ENCODE measurements at regions not wholly inside any gene's neighbourhood (a gene's known extent, or its start where the extent isn't known, plus 50 kb on each side); places are given as distances from the start of the nearest gene placed in this dataset.
"Not testable (repeated sequence)": the region's sequence is repeated elsewhere in the genome, so short reads cannot be mapped to it uniquely, and the experiment has no call there.

- DNase-seq (ENCODE audit: low spot score): no peak
These were observed 88.7 kb downstream of the IGLL5 start for GRCh38 chr22:22976033-22976922.

DNA sequence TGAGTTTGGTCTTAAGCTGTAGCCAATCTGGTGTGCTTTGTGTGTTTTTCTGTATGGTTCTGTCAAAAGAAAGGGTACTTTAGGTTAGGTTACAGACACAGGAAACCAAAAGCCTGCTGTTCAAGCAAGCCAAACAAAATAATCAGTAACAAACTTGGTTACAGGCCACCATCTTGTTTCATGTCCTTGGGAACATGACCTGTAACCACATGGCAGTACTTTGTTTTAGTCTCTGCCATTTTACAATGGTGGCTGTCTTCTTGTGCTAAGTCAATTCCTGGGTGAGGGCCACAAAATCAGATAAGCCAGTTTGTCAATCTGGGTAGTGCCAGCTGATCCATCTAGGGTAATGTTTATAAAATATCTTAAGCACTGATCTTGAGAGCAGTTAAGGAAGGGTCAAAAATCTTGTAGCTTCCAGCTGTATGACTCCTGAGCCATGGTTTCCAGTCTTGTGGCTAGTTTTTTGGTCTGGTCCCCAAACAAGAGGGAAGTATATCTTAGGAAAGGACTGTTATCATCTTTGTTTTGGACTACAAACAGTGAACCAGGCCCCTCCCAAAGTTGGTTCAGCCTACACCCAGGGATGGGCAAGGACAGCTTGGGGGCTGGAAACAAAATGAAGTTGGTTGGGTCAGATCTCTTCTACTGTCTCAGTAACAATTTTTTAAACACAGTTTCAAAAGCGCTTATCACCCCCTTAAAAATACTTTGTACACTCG is 90.0 kb downstream of the IGLL5 start:
- DNase-seq (ENCODE audit: low spot score): no peak

- DNase-seq (ENCODE audit: low spot score): no peak
These were observed 91.0 kb downstream of the IGLL5 start for GRCh38 chr22:22978637-22979036.

- DNase-seq (ENCODE audit: low spot score): no peak
These were observed 91.1 kb upstream of the GNAZ start for GRCh38 chr22:22979121-22979724.

DNA sequence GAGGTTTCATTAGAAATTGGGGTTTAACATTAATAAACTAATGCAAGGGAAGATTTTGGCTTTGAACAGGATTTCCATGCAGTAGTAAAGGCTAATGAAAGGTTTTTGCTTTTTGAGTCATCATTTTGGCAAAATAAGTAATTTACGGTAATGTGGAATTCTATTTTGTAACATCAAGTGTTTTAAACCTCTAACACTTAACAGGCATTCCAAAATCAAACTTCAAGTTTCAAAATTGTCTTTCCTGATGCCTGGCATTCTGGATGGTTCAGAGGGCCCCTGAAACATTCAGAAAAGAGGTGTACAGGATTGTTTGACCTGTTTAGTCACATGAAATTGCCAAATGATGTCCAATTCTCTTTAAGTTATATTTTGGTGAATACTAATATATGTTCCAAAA is 90.4 kb upstream of the GNAZ start:
- DNase-seq (ENCODE audit: low spot score): no peak

- no peak for DNase-seq (ENCODE audit: low spot score)
These were observed 88.4 kb upstream of the GNAZ start for GRCh38 chr22:22981670-22982571.

DNA sequence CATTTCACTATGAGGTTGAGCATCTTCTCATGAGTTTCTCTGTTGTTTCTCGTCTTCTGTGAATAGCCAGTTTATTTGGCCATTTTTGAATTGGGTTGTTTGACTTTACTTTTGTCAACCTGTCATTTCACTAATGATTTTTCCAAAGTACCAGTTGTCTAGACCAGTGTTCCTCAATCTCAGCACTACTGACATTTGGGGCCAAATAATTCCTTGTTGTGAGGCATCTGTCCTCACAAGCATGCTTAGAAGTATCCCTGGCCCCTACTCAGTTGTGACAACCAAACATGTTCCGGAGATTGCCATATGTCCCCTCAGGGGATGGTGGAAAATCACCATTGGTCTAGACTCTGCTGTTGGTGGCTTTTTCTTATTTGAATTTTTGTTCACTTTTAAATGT is 87.7 kb upstream of the GNAZ start:
- DNase-seq (ENCODE audit: low spot score): no peak

DNA sequence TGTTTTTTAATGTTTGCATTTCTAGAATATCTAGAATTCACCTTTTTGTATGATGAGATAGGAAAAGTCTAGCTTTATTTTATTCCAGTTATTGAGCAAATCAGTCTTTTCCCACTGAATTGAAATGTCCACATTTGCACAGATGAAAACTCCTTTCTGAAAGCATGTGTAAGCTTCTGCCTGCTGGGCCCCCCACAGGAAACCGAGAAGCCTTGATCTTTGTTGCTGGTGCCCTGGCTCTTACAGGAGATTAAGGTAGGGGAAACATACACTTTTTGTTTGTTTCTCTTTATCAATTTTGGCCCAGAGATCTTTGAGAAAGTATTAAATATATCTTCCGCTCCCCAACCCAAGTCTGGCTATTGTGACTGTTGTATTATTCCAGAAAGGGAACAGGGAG is 87.2 kb upstream of the GNAZ start:
- DNase-seq (ENCODE audit: low spot score): no peak

DNA sequence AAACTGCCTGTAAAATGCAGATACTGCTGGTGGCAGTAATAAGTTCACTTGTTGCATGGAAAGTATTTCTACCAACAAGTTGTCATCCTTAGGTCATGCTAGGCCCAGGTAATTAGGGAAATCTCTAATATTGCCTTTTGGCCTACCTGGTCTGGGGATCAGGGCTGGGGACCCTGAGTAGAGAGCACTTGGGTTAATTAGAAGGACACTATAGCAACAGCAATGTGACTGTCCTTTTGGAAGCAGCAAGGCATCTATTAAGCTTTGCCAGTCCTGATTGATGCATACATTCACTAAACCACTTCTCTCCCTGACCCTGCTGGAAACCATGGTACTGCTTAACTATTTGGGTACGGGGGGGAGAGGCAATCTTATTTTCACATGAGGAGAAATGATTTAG is 86.5 kb upstream of the GNAZ start:
- no peak for DNase-seq (ENCODE audit: low spot score)

DNA sequence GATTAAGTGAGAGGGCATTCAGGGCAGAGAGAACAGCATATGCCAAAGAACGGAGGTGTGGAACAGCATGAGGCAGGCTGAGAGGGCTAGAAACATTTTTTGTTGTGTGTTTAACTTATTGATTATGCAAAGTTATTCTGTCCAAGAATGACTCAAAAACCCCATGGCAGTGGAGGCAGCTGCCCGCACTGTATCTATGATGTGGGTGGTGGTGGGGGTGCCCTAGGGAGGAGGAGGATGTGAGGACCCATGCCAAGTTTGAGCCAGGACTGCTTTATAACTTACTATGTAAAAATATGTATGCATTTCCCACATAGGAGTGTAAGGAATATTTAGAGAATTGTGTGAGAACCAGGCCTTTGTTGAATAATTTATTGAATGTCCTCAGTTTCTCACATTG is 85.4 kb upstream of the GNAZ start:
- no peak for DNase-seq (ENCODE audit: low spot score)

- DNase-seq (ENCODE audit: low spot score): no peak
These were observed 84.3 kb upstream of the GNAZ start for GRCh38 chr22:22986008-22986407.

- DNase-seq (ENCODE audit: low spot score): no peak
These were observed 83.7 kb upstream of the GNAZ start for GRCh38 chr22:22986640-22987039.

GRCh38 chr22:22988150-22988549 is 82.2 kb upstream of the GNAZ start:
- no peak for DNase-seq (ENCODE audit: low spot score)

DNA sequence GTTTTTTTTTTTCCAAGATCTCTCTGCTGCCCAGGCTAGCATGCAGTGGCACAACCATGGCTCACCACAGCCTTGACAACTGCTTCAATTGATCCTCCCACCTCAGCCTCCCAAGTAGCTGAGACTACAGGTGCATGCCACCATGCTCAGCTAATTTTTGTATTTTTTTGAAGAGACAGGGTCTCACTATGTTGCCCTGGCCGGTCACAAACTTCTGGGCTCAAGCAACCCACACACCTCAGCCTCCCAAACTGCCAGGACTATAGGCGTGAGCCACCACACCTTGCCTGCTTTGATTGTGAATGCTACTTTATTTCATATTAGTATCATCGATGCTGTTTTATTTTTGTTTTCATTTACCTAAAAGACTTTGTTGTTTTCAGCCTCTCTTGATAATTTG is 81.5 kb upstream of the GNAZ start:
- no peak for DNase-seq (ENCODE audit: low spot score)

DNA sequence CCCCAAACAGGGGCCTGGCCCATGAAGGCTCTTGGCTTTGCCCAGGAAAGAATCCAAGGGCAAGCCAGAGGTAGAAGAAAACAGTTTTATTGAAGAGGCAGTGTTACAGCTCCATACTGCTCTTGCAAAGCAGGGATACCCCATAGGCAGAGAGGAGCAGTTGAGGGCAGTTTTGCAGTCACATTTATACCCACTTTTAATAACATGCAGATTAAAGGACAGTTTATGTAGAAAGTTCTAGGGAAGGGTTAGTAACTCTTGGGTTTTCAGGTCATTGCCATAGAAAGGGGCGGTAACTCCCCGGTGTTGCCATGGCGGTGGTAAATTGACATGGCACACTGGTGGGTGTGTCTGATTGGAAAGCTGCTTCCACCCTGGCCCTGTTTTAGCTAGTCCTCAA is 80.5 kb upstream of the GNAZ start:
- DNase-seq (ENCODE audit: low spot score): no peak

DNA sequence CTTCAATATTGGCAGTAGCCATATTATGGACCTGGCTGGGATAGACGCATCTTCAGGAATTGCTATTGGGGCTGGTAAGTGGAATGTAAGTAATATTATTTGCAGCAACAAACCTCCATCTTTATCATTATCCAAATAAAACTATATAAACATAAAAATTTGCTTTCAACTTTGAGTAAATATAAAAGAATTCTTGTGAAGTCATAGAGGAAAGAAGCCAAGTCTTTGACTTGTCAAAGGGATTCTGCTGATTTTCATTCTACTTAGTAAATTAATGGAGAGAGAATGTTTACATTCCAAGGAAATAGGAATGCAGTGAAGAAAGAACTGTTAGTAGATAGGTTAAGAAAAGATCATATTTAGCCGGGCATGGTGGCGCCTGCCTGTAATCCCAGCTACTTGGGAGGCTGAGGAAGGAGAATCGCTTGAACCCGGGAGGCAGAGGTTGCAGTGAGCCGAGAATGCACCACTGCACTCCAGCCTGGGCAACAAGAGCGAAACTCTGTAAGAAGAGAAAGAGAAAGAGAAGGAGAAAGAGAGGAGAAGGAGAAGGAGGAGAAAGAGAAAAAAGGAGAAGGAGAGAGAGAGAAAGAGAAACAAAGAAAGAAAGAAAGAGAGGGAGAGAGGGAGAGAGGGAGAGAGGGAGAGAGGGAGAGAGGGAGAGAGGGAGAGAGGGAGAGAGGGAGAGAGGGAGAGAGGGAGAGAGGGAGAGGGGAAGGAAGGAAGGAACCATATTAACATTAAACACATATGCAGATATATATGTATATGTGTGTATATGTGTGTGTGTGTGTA is 79.4 kb upstream of the GNAZ start:
- not testable (repeated sequence) for DNase-seq (ENCODE audit: low spot score)

- no peak for DNase-seq (ENCODE audit: low spot score)
These were observed 77.8 kb upstream of the GNAZ start for GRCh38 chr22:22992474-22992873.

DNA sequence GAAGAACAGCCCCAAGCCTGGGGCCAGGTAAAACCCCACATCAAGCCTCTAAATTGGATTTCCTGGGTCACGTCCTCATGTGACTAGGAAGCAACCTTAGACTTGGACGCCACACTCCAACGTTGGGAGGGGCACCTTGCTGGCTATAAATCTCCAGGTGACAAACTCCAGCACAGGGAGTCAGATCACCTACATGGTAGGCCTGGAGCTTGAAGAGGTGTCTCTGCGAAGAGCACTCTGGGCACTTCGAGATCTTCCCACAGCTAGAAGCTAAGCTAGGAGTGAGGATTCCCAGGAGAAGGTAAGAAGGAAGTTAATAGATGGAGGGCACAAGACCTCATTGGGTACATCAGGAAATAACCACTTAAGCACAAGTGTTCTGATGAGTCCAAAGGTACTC is 77.1 kb upstream of the GNAZ start:
- DNase-seq (ENCODE audit: low spot score): no peak

DNA sequence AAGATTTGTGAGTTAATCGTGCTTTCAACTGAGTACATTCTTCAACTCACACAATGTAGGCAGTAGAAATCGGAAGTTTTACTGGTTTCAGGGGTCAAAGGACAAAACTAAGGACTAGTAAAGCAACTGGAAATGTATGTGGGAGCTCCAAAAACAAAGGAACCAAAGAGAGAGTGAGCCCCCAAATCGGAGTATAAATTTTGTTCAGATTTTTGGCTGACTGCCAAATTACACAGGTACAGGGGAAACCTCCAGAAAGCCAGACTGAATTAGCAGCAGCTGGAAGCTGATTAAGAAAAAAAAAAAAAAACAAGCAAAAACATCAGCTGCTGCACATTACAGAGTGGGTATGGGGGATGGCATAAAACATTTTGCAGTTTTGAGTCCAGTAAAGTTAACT is 75.2 kb upstream of the GNAZ start:
- no peak for DNase-seq (ENCODE audit: low spot score)

DNA sequence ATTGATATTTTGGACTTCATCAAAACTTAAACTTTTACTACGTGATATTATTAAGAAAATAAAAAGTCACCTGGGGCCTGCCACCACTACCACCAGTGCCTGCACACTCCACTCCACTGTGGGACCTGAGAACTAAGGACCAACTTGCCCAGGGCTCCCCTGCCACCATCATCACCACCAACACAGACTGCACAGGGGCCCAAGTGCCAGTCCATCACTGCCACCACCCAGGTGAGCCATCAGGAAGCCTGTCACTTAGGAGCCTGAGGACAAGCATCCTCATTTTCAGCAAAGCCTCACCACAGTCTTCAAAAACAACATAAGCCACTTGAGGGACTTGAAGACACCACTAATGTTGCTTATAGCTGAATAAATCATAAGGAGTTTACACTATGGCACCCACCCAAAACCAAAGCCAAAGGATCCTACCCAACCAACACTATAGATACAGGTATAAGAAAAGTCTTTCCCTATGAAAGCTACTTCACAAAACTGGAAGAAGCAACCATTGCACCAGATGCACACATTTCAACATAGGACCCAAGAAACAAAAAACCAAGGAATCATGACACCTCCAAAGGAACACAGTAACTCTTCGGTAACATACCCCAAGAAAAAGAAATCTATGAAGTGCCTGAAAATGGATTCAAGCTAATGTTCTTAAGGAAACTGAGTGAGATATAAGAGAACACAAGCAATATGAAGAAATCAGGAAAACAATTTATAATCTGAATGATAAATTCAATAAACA is 73.6 kb upstream of the GNAZ start:
- DNase-seq (ENCODE audit: low spot score): no peak
